ENCODE measurements at regions not wholly inside any gene's neighbourhood (a gene's known extent, or its start where the extent isn't known, plus 50 kb on each side); places are given as distances from the start of the nearest gene placed in this dataset.

DNA sequence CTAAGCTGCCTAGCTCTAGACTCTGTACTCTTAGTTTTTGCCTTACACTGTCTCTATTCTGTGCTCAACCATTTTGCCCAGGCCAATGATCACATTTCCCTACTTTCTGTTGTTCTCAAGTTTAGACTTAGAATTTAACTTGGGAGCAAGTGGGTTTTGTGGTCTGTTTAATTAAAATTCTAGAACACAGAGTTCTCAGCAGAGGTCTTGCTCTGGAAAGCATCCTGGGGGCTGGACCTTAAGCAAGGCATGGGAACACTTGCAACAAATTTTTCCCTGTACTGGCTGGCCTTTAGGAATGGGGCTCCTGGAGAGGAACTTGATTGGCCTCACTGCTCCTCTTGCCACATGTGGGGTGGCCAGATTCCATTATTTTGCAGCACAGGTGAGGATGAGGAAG lies 236.3 kb upstream of the LRTM1 start:
- Histone ChIP-seq H3K27me3 (no peaks in the 10 kb centered on the region), H3K27ac (no peak overlapping the region), H3K36me3 (no peaks in the 10 kb centered on the region), H3K4me3 (no peak overlapping the region), H3K4me1 (peaks cover 0 to 14% (median 4%) of the 10 kb centered on the region in 3 donors), H3K9me3 (no peaks in the 10 kb centered on the region)
- no peak for ATAC-seq
- no peak for TF ChIP-seq POLR2A (IDR thresholded peaks at IDR 0.05)
- TF ChIP-seq POLR2AphosphoS5 (IDR thresholded peaks at IDR 0.05), result no peak
- TF ChIP-seq, protein P1, sequence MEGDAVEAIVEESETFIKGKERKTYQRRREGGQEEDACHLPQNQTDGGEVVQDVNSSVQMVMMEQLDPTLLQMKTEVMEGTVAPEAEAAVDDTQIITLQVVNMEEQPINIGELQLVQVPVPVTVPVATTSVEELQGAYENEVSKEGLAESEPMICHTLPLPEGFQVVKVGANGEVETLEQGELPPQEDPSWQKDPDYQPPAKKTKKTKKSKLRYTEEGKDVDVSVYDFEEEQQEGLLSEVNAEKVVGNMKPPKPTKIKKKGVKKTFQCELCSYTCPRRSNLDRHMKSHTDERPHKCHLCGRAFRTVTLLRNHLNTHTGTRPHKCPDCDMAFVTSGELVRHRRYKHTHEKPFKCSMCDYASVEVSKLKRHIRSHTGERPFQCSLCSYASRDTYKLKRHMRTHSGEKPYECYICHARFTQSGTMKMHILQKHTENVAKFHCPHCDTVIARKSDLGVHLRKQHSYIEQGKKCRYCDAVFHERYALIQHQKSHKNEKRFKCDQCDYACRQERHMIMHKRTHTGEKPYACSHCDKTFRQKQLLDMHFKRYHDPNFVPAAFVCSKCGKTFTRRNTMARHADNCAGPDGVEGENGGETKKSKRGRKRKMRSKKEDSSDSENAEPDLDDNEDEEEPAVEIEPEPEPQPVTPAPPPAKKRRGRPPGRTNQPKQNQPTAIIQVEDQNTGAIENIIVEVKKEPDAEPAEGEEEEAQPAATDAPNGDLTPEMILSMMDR (IDR thresholded peaks at IDR 0.05), result no peak
- TF ChIP-seq EP300 (IDR thresholded peaks at IDR 0.05), result no peak

GRCh38 chr3:55163421-55163820 lies 235.6 kb upstream of the LRTM1 start:
- H3K27me3 ChIP-seq, result no peaks in the 10 kb centered on the region
- no peaks in the 10 kb centered on the region for H3K9me3 ChIP-seq
- TF ChIP-seq POLR2AphosphoS5 (IDR thresholded peaks at IDR 0.05), result no peak
- TF ChIP-seq, protein P1 (IDR thresholded peaks at IDR 0.05), result no peak
- TF ChIP-seq POLR2A (IDR thresholded peaks at IDR 0.05), result no peak
- no peak for TF ChIP-seq EP300 (IDR thresholded peaks at IDR 0.05)
- 92 to 100% methylated on average over 3 to 5 of the region's 5 CpGs for WGBS, 2 donors (ENCODE audit: low coverage in 1 of 2)
- H3K27ac ChIP-seq, result no peak overlapping the region
- no peaks in the 10 kb centered on the region for H3K36me3 ChIP-seq
- ATAC-seq, result no peak
- peaks cover 0 to 13% (median 4%) of the 10 kb centered on the region in 3 donors for H3K4me1 ChIP-seq
- H3K4me3 ChIP-seq, result no peak overlapping the region

- TF ChIP-seq POLR2A (IDR thresholded peaks at IDR 0.05) (no peak), POLR2AphosphoS5 (IDR thresholded peaks at IDR 0.05) (no peak), EP300 (IDR thresholded peaks at IDR 0.05) (no peak)
- TF ChIP-seq, protein P1 (IDR thresholded peaks at IDR 0.05), result no peak
- H3K27me3 ChIP-seq, result no peaks in the 10 kb centered on the region
- WGBS, 2 donors (ENCODE audit: low coverage in 1 of 2), result 43 to 53% methylated on average over 1 to 3 of the region's 3 CpGs
- H3K36me3 ChIP-seq, result no peaks in the 10 kb centered on the region
- no peak overlapping the region for H3K4me3 ChIP-seq
- ATAC-seq, result no peak
- no peaks in the 10 kb centered on the region for H3K9me3 ChIP-seq
- peaks cover 0 to 4% (median 3%) of the 10 kb centered on the region in 3 donors for H3K4me1 ChIP-seq
- no peak overlapping the region for H3K27ac ChIP-seq
Measured at GRCh38 chr3:55162031-55162795, 234.4 kb upstream of the LRTM1 start.

GRCh38 chr3:55161231-55161630 lies 233.4 kb upstream of the LRTM1 start:
- Histone ChIP-seq H3K27me3 (no peaks in the 10 kb centered on the region), H3K36me3 (no peaks in the 10 kb centered on the region), H3K4me3 (no peak overlapping the region), H3K9me3 (no peaks in the 10 kb centered on the region), H3K27ac (no peak overlapping the region), H3K4me1 (no peaks in the 10 kb centered on the region)
- TF ChIP-seq POLR2AphosphoS5 (IDR thresholded peaks at IDR 0.05), result no peak
- TF ChIP-seq POLR2A (IDR thresholded peaks at IDR 0.05), result no peak
- TF ChIP-seq, protein P1 (IDR thresholded peaks at IDR 0.05), result no peak
- no peak for TF ChIP-seq EP300 (IDR thresholded peaks at IDR 0.05)
- WGBS, 2 donors (ENCODE audit: low coverage in 1 of 2), result 93 to 100% methylated on average over 1 to 3 of the region's 3 CpGs
- ATAC-seq, result no peak
